GM19239 (cell line): ENCODE measurements at regions not wholly inside any gene's neighbourhood (a gene's known extent, or its start where the extent isn't known, plus 50 kb on each side); places are given as distances from the start of the nearest gene placed in this dataset.

Experiments
- DNase-seq: peaks from one replicate; pipeline ENCODE4 v3.0.0; 2011; ENCODE audit warnings: low spot score; ENCODE audit not compliant: insufficient read length
- FAIRE-seq: peaks from 2 replicates; lab custom pipeline; 2011; peaks lifted over from hg19 to GRCh38; lab: Jason Lieb, UNC

- no peak for FAIRE-seq
- DNase-seq = no peak
Observed at GRCh38 chr6:92559611-92560010, 859.7 kb downstream of the EPHA7 start.

- FAIRE-seq = no peak
- DNase-seq = no peak
Observed at GRCh38 chr6:92559003-92559402, 860.4 kb downstream of the EPHA7 start.

GRCh38 chr6:92550501-92550900 lies 868.9 kb downstream of the EPHA7 start:
- DNase-seq = no peak

GRCh38 chr6:92545861-92546260 lies 873.5 kb downstream of the EPHA7 start:
- FAIRE-seq (no peak), DNase-seq (no peak)

More at GRCh38 chr6:92550501-92550900, 868.9 kb downstream of the EPHA7 start:
- FAIRE-seq = no peak

GRCh38 chr6:92541448-92542060 lies 877.8 kb downstream of the EPHA7 start:
- FAIRE-seq = no peak
- no peak for DNase-seq

- DNase-seq (no peak), FAIRE-seq (no peak)
Observed at GRCh38 chr6:92538926-92539325, 880.4 kb downstream of the EPHA7 start.

- FAIRE-seq (no peak), DNase-seq (no peak)
Observed at GRCh38 chr6:92538275-92538674, 881.1 kb downstream of the EPHA7 start.

GRCh38 chr6:92534109-92534508 lies 885.2 kb downstream of the EPHA7 start:
- no peak for FAIRE-seq

GRCh38 chr6:92522589-92522988 lies 896.8 kb downstream of the EPHA7 start:
- FAIRE-seq = no peak
- no peak for DNase-seq

More at GRCh38 chr6:92534109-92534508, 885.2 kb downstream of the EPHA7 start:
- DNase-seq = no peak

GRCh38 chr6:92521553-92521952 lies 897.8 kb downstream of the EPHA7 start:
- no peak for FAIRE-seq
- no peak for DNase-seq

- FAIRE-seq = no peak
- no peak for DNase-seq
Observed at GRCh38 chr6:92510137-92510536, 909.2 kb downstream of the EPHA7 start.

GRCh38 chr6:92507552-92507951 lies 911.8 kb downstream of the EPHA7 start:
- no peak for FAIRE-seq
- DNase-seq = no peak

GRCh38 chr6:92504509-92504908 lies 914.9 kb downstream of the EPHA7 start:
- FAIRE-seq (no peak), DNase-seq (no peak)

- FAIRE-seq (no peak), DNase-seq (no peak)
Observed at GRCh38 chr6:92497281-92497680, 922.1 kb downstream of the EPHA7 start.

GRCh38 chr6:92496527-92496926 lies 922.8 kb downstream of the EPHA7 start:
- DNase-seq (no peak), FAIRE-seq (no peak)

GRCh38 chr6:92495242-92495641 lies 924.1 kb downstream of the EPHA7 start:
- FAIRE-seq = no peak

GRCh38 chr6:92485487-92485886 lies 933.9 kb downstream of the EPHA7 start:
- no peak for DNase-seq
- no peak for FAIRE-seq

More at GRCh38 chr6:92495242-92495641, 924.1 kb downstream of the EPHA7 start:
- DNase-seq = no peak

GRCh38 chr6:92479831-92480230 lies 939.5 kb downstream of the EPHA7 start:
- FAIRE-seq (no peak), DNase-seq (no peak)

- DNase-seq = no peak
- FAIRE-seq = no peak
Observed at GRCh38 chr6:92473056-92473455, 946.3 kb downstream of the EPHA7 start.

GRCh38 chr6:92469186-92469828 lies 950.1 kb downstream of the EPHA7 start:
- no peak for FAIRE-seq
- no peak for DNase-seq

GRCh38 chr6:92468066-92468465 lies 951.3 kb downstream of the EPHA7 start:
- DNase-seq (no peak), FAIRE-seq (no peak)

GRCh38 chr6:92460133-92460532 lies 959.2 kb downstream of the EPHA7 start:
- FAIRE-seq (no peak), DNase-seq (no peak)
